Parathyroid adenoma (tissue), 2 donors: ENCODE measurements at regions not wholly inside any gene's neighbourhood (a gene's known extent, or its start where the extent isn't known, plus 50 kb on each side); places are given as distances from the start of the nearest gene placed in this dataset.

Experiments
- H2AFZ ChIP-seq: fragments of 300-600 bp; sonication (generic); one replicate; pipeline ENCODE4 v1.7.0; 2017; ENCODE audit warnings: antibody characterized with exemption, mild to moderate bottlenecking
- H3K27ac ChIP-seq: fragments of 300-600 bp; sonication (generic); one replicate; pipeline ENCODE4 v1.7.0; 2017
- H3K27me3 ChIP-seq: fragments of 300-600 bp; sonication (generic); one replicate; pipeline ENCODE4 v1.7.0; 2017; ENCODE audit warnings: low read length; ENCODE audit not compliant: control insufficient read depth, insufficient read depth
- H3K36me3 ChIP-seq: fragments of 300-600 bp; sonication (generic); one replicate; pipeline ENCODE4 v1.7.0; 2017; ENCODE audit warnings: low read length; ENCODE audit not compliant: control insufficient read depth, insufficient read depth
- H3K4me1 ChIP-seq: fragments of 300-600 bp; sonication (generic); one replicate; pipeline ENCODE4 v1.7.0; 2017; ENCODE audit warnings: control low read depth
- H3K4me2 ChIP-seq: fragments of 300-600 bp; sonication (generic); one replicate; pipeline ENCODE4 v1.7.0; 2017; ENCODE audit warnings: low read length
- H3K4me3 ChIP-seq: fragments of 300-600 bp; sonication (generic); one replicate; pipeline ENCODE4 v1.7.0; 2017; ENCODE audit warnings: low read depth, low read length
- H3K79me2 ChIP-seq: fragments of 300-600 bp; sonication (generic); one replicate; pipeline ENCODE4 v1.7.0; 2017; ENCODE audit warnings: control low read depth
- H3K9ac ChIP-seq: fragments of 300-600 bp; sonication (generic); one replicate; pipeline ENCODE4 v1.7.0; 2017; ENCODE audit warnings: mild to moderate bottlenecking
- H3K9me3 ChIP-seq: fragments of 300-600 bp; sonication (generic); one replicate; pipeline ENCODE4 v1.7.0; 2017; ENCODE audit warnings: low read length; ENCODE audit not compliant: control insufficient read depth
- CTCF ChIP-seq: fragments of 300-600 bp; sonication (generic); IDR thresholded peaks from one replicate; pipeline ENCODE4 v1.7.0; 2017; ENCODE audit warnings: antibody characterized with exemption, mild to moderate bottlenecking
- donor health status: primary hyperparathyroidism.

DNA sequence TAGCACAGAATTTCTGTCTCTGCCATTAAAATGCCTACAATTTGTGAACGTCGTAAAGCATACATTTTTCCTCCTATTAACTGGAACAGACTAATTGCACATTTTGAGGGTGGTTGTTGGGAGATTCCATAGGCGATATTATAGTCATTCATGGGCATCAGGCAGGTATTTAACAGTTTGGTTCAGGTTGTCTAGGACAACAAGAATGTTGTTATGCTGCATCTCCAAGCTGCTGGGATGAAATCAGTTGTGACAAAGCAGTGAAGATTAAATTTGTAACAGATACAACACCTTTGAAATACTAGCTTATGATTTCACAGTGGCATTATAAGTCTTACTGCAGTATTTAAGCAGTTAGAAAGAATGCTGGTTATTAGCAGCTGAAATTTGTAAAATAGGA lies 339.7 kb upstream of the PITX2 start:
- H3K27ac ChIP-seq = no peak overlapping the region
- H3K36me3 ChIP-seq = no peaks in the 10 kb centered on the region
- no peak overlapping the region for H3K9ac ChIP-seq
- TF ChIP-seq CTCF = no peak
- H2AFZ ChIP-seq = no peak overlapping the region
- H3K4me2 ChIP-seq = no peak overlapping the region
- no peaks in the 10 kb centered on the region for H3K27me3 ChIP-seq
- H3K79me2 ChIP-seq = no peaks in the 10 kb centered on the region
- no peaks in the 10 kb centered on the region for H3K4me1 ChIP-seq
- no peaks in the 10 kb centered on the region for H3K9me3 ChIP-seq
- no peak overlapping the region for H3K4me3 ChIP-seq

- H3K36me3 ChIP-seq = no peaks in the 10 kb centered on the region
- no peaks in the 10 kb centered on the region for H3K27me3 ChIP-seq
- no peak overlapping the region for H3K4me2 ChIP-seq
- H2AFZ ChIP-seq = no peak overlapping the region
- no peak overlapping the region for H3K4me3 ChIP-seq
- no peaks in the 10 kb centered on the region for H3K4me1 ChIP-seq
- no peaks in the 10 kb centered on the region for H3K79me2 ChIP-seq
- H3K9me3 ChIP-seq = no peaks in the 10 kb centered on the region
- no peak for TF ChIP-seq CTCF
- no peak overlapping the region for H3K27ac ChIP-seq
- H3K9ac ChIP-seq = no peak overlapping the region
These were observed 340.9 kb upstream of the PITX2 start for GRCh38 chr4:110963662-110964280.

- H3K4me2 ChIP-seq = no peak overlapping the region
- H3K4me3 ChIP-seq = no peak overlapping the region
- H3K36me3 ChIP-seq = no peaks in the 10 kb centered on the region
- no peak overlapping the region for H2AFZ ChIP-seq
- no peak for TF ChIP-seq CTCF
- H3K9ac ChIP-seq = no peak overlapping the region
- no peaks in the 10 kb centered on the region for H3K4me1 ChIP-seq
- no peak overlapping the region for H3K27ac ChIP-seq
- no peaks in the 10 kb centered on the region for H3K79me2 ChIP-seq
- H3K9me3 ChIP-seq = no peaks in the 10 kb centered on the region
- no peaks in the 10 kb centered on the region for H3K27me3 ChIP-seq
These were observed 345.1 kb upstream of the PITX2 start for GRCh38 chr4:110967936-110968335.

DNA sequence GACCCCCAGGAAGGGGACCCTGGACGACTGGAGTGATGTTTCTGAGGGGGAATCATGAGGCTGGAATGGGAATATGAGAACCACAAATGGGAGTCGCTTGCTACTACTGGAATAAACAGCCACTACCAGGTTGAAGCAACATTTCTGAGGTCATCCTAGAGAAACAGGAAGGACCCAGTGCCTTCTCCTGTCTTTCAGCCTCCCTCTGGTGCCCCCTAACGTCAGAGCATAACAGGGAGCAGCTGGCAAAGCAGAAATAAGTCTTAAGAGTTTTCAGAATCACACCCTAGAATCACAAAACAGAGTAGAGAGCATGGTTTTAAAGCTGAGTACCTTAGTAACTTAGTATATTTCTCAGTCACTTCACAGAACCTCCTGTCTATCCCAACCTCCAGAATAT lies 347.8 kb upstream of the PITX2 start:
- no peak overlapping the region for H3K4me3 ChIP-seq
- no peaks in the 10 kb centered on the region for H3K9me3 ChIP-seq
- TF ChIP-seq CTCF = no peak

GRCh38 chr4:110975338-110975737 lies 352.5 kb upstream of the PITX2 start:
- H3K79me2 ChIP-seq = no peaks in the 10 kb centered on the region
- H3K9me3 ChIP-seq = no peaks in the 10 kb centered on the region
- H3K27me3 ChIP-seq = no peaks in the 10 kb centered on the region
- H3K4me2 ChIP-seq = no peak overlapping the region
- H2AFZ ChIP-seq = no peak overlapping the region
- no peaks in the 10 kb centered on the region for H3K4me1 ChIP-seq
- H3K9ac ChIP-seq = no peak overlapping the region
- no peak overlapping the region for H3K27ac ChIP-seq
- H3K4me3 ChIP-seq = no peak overlapping the region
- no peaks in the 10 kb centered on the region for H3K36me3 ChIP-seq
- no peak for TF ChIP-seq CTCF

More for the DNA sequence above, 347.8 kb upstream of the PITX2 start:
- Histone ChIP-seq H3K79me2 (no peaks in the 10 kb centered on the region), H3K4me2 (no peak overlapping the region), H2AFZ (no peak overlapping the region), H3K36me3 (no peaks in the 10 kb centered on the region), H3K27me3 (no peaks in the 10 kb centered on the region), H3K9ac (no peak overlapping the region), H3K4me1 (no peaks in the 10 kb centered on the region), H3K27ac (no peak overlapping the region)
